GM18873 (cell line): ENCODE measurements at regions not wholly inside any gene's neighbourhood (a gene's known extent, or its start where the extent isn't known, plus 50 kb on each side); places are given as distances from the start of the nearest gene placed in this dataset.

Experiments
- ATAC-seq: cut with Tn5 transposase; IDR thresholded peaks from one replicate; pipeline ENCODE4 v1.9.1; 2021; ENCODE audit warnings: mild to moderate bottlenecking, moderate library complexity, moderate number of reproducible peaks; ENCODE audit not compliant: unreplicated experiment, low FRiP score

GRCh38 chrX:106341823-106342222, 173.7 kb downstream of the PWWP3B start:
- ATAC-seq: no peak

- ATAC-seq: no peak
Observed at GRCh38 chrX:106356580-106356979, 188.5 kb downstream of the PWWP3B start.

DNA sequence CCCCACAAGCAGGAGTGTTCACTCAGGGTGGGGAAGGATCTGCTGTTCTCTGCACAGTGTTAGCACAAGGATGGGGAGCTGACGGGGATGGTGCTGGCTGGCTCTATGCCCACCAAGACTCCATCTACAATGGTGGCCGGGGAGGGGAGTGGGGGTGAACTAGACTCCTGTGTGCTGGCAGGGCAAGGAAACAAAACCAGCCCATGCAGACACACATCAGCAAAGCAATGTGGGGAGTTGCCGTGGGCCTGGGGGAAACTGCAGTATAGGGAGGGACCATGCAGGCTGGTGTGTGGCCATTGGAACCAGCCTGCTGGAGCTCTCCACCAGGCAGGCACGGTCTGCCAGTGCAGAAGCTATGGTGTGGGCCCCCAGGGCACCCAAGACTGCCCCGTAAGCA, 195.1 kb downstream of the PWWP3B start:
- no peak for ATAC-seq

DNA sequence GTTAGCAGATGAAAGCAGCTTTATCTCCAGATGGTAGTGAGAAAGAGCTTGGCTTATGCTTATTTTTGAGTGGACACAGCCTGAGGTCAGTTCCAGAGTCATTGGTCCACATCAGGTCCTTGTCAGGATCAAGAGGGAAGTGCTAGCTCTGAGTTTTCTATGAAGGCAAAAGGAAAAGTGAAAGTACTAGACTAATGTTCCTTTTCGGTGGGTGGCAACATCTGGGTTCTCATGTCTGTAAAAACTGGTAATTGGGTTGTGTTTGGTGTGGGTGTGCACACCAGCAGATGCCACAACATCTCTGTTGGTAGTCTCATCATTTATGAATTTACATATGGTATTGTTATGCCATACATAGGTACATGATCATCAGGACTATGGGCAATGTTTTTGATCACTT, 210.5 kb downstream of the PWWP3B start:
- no peak for ATAC-seq

DNA sequence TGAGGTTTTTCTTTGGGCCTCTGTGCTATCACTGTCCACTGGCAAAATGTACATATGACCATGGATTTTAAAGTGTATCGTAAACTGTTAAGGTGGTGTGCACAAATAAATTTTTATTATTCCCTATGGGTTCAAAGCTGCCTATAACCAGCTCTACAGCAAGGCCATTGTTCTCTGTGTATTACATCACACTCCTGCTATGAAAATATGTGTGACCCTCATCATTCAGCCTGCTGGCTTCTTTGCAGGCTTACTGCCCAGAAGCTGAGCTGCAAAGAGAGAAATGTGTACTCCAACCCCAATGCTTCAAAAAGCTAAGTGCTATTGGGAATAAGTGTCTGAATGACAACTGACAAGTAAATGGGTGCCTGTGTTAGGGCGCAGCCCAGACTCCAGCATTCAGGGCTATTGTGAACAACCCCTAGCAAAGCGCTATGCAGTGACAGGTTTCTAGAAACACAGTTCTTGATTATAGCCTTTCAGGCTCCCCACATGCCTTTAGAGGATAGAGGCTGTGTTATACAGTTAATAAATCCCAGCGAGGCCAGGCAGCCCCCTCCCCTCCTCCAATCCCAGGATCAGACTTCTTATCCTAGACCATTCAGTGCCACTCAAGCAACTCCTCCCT, 220.4 kb upstream of the RADX start:
- no peak for ATAC-seq

GRCh38 chrX:106392346-106392745, 219.4 kb upstream of the RADX start:
- ATAC-seq: no peak

DNA sequence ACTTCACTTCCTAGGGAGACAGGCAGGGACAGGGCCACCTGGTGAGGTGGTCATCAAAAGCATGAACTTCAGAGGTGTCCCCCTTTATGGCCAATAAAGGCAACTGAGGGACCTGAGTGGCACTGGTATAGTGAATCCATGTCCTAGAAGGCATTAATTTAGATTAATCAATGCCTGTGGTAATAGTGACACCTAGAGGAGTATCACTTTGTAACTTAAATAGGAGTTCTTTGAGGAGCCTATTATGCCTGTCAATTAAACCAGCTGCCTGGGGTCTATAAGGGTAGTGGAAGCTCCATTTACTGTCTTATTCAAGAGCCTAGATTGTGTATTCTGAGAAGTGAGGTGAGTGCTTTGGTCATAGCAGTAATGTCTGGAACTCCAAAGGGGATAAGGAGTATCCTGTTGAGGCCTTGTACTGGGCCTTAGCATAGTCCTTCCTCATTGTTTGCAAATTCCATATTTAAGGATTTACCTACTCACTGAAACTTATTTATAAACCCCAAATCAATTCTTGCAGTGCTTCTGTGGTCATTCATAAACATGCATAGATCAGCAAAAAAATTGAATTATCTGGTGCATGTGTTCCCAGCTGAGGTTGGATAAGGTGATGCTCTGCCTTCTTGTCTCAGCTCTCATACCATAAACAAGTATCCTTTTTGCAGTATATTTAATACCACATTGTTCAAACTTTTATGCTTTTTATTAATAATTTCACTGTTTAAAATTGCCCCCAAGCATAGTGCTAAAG, 213.8 kb upstream of the RADX start:
- no peak for ATAC-seq

GRCh38 chrX:106401965-106402559, 209.7 kb upstream of the RADX start:
- ATAC-seq: no peak

DNA sequence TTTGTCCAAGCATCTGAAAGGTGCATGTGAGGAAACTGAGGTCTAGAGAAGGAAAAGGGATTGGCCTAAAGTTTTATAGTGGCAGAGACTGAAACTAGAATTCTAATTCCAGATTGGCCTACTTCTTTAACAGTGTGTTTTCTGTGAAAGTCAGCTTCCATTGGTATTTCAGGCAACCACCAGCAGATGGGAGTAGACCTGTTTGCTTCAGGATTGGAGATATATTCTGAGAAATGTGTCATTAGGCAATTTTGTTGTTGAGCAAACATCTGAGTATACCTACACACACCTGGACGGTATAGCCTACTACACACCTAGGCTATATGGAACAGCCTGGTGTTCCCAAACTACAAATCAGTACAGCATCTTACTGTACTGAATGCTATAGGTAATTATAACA, 207.3 kb upstream of the RADX start:
- no peak for ATAC-seq

DNA sequence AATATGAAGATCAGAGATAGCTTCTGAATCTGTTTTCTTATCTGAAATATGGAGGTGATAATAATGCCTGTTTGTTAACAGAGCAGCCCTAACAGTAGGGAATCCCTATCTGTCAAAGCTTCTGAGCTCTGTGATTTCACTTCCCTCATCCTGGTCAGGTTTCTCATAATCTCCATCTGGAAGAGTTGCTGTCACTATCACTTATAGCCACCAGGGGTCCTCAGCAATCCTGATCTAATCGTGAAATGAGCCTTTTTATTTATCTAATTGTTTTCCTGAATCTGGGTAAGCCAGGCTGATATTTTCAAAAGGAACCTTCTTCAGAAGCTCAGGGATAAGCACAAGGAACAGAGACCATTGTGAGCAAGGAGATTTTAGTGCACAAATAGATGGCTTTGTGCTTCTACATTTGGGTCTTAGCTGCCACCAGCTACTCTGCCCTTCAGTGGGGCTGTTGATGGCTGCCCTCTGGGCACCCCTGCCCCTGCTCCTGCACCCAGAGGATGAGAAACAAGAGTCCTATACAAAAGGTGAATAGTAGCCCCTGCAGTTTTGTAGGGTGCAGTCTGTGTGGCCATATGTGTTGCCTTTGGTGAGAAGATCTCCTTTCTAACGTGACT, 196.4 kb upstream of the RADX start:
- no peak for ATAC-seq

GRCh38 chrX:106436691-106437090, 175.1 kb upstream of the RADX start:
- ATAC-seq: no peak

DNA sequence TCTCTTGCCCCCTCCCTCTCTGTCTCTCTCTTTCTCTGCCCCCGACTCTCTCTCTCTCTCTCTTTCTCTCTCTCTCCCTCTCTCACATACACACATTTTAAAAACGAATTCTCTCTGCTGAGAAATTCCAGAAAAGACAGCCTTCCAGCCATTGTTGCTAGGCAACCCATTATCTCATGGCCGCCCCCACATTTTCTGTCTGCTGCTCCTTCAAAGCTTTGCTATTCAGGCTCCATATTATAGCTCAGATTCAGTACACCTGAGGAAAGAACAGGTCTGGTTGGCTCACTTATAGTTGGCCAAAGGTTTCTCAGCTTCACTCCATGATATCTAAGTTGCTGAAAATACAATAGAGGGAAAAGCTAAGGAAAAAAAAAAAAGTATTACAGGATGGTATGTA, 174.4 kb upstream of the RADX start:
- ATAC-seq: no peak

DNA sequence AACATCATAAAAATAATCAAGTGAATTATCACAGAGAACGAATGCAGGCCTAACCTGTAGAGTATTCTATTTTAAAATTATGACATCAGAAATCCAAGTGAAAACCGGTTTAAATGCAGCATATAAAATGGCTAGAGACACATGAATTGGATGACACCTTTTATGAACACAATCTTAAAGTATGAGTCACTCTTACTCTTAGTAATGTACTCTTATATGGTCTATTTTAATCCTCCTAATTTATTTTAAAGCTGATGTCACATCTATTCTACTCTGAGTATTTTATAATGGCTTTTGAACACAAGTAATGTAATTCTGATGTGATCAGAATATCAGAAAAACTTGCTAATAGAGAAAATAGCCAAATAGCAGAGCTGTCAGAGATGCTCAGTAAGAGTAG, 161.4 kb upstream of the RADX start:
- ATAC-seq: no peak

DNA sequence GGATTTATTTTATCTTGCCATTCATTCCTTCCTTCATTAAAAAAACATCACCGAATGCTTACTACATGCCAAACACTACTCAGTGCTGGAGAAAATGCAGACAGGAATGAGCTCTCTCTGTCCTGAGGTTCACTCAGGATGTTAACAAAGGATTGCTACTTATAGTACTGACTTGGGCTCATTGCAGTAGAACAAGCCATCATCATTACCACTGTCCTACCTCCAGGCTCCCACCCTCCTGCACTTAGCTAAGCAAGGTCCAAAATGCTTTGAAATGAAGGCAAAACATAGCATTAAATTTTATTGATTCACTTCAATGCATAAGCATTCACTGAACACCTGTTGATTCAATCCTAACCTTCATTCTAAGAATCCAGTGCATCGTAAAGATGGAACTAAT, 159.8 kb upstream of the RADX start:
- ATAC-seq: no peak

GRCh38 chrX:106454991-106455390, 156.8 kb upstream of the RADX start:
- no peak for ATAC-seq

- ATAC-seq: no peak
Observed at GRCh38 chrX:106457802-106458201, 154.0 kb upstream of the RADX start.

DNA sequence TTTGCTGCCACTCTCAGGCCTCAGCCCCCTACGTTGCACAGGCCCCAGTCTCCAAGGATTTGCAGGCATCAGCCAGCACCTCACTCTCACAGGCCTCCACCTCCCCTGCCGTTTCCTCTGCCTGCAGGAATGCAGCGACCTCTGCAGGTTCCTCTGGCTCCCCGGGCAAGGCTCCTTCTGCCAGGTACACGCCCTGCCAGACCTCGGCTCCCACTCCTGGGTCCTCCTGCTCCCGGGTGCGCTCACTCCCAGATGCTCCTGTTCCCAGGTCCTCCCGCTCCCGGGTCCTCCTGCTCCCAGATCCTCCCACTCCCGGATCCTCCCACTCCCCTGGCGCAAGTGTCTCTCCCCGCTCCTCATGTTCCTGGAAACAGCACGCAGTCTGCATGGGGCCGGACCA, 144.4 kb upstream of the RADX start:
- ATAC-seq: no peak

- no peak for ATAC-seq
Observed at GRCh38 chrX:106467943-106468342, 143.8 kb upstream of the RADX start.

DNA sequence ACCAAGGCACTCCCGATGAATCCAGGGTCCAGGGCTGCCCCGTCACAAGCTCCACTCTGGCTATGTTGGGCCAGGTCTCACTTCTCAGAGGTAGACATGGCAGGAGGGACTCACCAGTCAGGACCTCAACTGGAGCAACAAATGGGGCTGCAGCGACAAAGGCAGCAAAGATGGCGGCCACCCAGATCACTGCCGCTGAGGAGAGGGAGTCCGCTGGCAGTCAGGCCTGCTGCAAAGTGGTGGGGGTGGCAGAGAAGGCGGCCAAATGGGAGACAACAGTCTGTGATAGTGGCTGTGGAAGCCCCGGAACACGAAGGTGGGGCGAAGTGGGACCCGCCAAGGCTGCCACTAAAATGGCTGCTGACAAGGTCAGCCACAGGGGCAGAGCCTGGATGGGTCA, 143.3 kb upstream of the RADX start:
- no peak for ATAC-seq

DNA sequence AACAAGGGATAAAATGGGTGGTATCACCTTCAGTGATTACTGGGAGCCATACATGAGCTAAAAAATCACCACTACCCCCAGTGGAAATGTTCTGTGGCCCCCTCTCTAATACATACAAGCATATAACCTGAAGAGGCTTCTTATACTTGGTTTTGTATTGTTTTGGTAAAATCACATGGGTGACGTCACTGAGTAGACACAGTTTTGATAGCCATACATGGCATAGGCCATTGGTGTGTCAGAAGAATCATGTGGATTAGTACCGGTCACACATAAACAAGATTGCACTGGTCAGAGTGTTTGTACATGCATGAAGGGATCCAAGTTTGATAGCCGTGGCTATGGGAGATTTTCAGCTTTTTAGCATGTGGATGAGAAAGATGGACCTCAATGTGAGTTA, 131.9 kb upstream of the RADX start:
- ATAC-seq: no peak

DNA sequence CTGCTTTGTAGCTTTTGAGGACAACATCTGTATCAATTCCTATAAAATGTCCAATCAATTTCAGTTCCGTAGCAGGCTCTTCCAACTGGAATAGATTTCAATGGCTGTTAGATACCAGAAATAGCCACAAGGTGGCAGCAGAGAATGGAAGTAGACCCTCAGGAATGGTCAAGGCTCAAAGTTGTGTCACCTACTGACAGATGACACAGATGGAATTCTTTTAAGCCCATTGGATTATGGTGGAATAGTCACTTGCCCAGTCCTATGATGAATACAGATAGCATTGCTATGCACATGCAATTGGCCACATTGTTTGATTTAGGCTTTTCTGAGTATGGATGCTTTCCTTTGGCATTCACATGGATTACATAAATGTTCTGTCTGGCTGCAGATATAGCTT, 130.4 kb upstream of the RADX start:
- ATAC-seq: no peak

- ATAC-seq: peak; percentile 99
Observed at GRCh38 chrX:106484233-106484632, 127.5 kb upstream of the RADX start.
